ENCODE measurements at regions not wholly inside any gene's neighbourhood (a gene's known extent, or its start where the extent isn't known, plus 50 kb on each side); places are given as distances from the start of the nearest gene placed in this dataset.

DNA sequence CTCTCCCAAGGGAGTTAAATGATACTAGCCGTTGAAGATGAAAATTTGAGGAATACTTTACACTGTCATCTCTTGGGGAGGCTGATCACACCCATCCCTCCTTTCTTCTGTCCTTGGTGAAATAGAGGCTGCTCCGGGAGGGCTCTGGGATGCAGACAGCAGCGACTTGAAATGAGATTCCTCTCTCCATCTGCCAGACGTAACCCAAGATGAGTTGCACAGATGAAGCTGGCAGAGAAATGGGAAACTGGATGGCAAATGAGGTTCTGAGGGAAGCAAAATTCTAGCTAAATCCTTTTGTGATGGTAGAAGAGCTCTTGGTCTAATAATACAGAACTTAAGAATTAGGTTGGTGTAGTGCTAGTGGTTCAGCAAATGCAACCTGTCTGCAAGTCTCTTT is 201.4 kb downstream of the AASDH start:
- no peak overlapping the region for H2AFZ ChIP-seq (ENCODE audit: low read length)
- no peaks in the 10 kb centered on the region for H3K23me2 ChIP-seq (ENCODE audit: low read depth, low read length)
- no peaks in the 10 kb centered on the region; a peak in 1 of 4 replicates for H3K9me3 ChIP-seq (ENCODE audit: insufficient read depth in 2 of 2, low read depth in 1 of 2, low read length in 1 of 2)
- no peak overlapping the region for H4K8ac ChIP-seq (ENCODE audit: extremely low read depth, insufficient read depth, low read length)
- no peak overlapping the region for H2BK15ac ChIP-seq (ENCODE audit: low read length)
- peaks cover 0 to 4% of the 10 kb centered on the region in 2 experiments for H4K20me1 ChIP-seq (replicated peaks in 1 of 2; ENCODE audit: control insufficient read depth in 1 of 2, insufficient read depth in 2 of 2, low read length in 2 of 2)
- H3K4me1 ChIP-seq (replicated peaks in 1 of 4; ENCODE audit: control insufficient read depth in 3 of 4, insufficient read depth in 4 of 4, low read length in 3 of 4) = peaks cover 0 to 7% (median 2%) of the 10 kb centered on the region in 4 experiments; a peak in 4 of 7 replicates
- H2BK5ac ChIP-seq (ENCODE audit: low read depth, low read length) = no peak overlapping the region
- no peak overlapping the region for H3K14ac ChIP-seq (ENCODE audit: insufficient read length)
- H3K79me2 ChIP-seq (ENCODE audit: control insufficient read depth in 1 of 2, insufficient read depth in 2 of 2, low read length in 2 of 2) = no peaks in the 10 kb centered on the region
- no peak overlapping the region for H2AK5ac ChIP-seq (ENCODE audit: low read depth, low read length)
- no peaks in the 10 kb centered on the region for H3K79me1 ChIP-seq (ENCODE audit: low read depth, low read length)
- 95% methylated on average over 4 of the region's 4 CpGs; no CpG with 5 or more reads in 1 of the 2 experiments for WGBS, 2 experiments (ENCODE audit: extremely low coverage in 1 of 2, insufficient coverage in 1 of 2, insufficient read length in 1 of 2, insufficient replicate concordance in 2 of 2, low coverage in 1 of 2, low lambda C conversion rate in 2 of 2, missing lambda C conversion rate in 1 of 2)
- no peaks in the 10 kb centered on the region; a peak in 2 of 8 replicates for H3K36me3 ChIP-seq (ENCODE audit: control insufficient read depth in 2 of 4, insufficient read depth in 4 of 4, low read length in 3 of 4)
- no peak overlapping the region for H2BK12ac ChIP-seq (ENCODE audit: low read depth, low read length)
- no peak overlapping the region for H3K56ac ChIP-seq (replicated peaks; ENCODE audit: insufficient read length, low read depth, low read length)
- H3K4ac ChIP-seq (replicated peaks; ENCODE audit: insufficient read length, low read depth, low read length) = no peak overlapping the region
- ChIA-PET POLR2A (ENCODE audit: partially characterized antibody) (no interaction called here), CTCF (ENCODE audit: partially characterized antibody) (interaction anchor here (1.2 to 1.5 kb wide), 3 partner anchors 15 to 77 kb away, joined by 3 to 4 read pairs (median 4); no protein-coding TSS in a partner anchor)
- H3K27ac ChIP-seq (ENCODE audit: low read depth, low read length) = no peak overlapping the region
- no peak overlapping the region for H3K9ac ChIP-seq (replicated peaks in 1 of 4; ENCODE audit: extremely low read depth in 1 of 4, low read depth in 3 of 4, low read length in 3 of 4)
- H2BK120ac ChIP-seq (replicated peaks; ENCODE audit: low read depth, low read length) = no peak overlapping the region
- no peak overlapping the region for H3K4me3 ChIP-seq (ENCODE audit: extremely low read depth in 1 of 4, insufficient read depth in 2 of 4, low read depth in 3 of 4, low read length in 4 of 4)
- no peaks in the 10 kb centered on the region for H3K27me3 ChIP-seq (replicated peaks in 1 of 4; ENCODE audit: control insufficient read depth in 3 of 4, extremely low read depth in 1 of 4, insufficient read depth in 3 of 4, low read length in 3 of 4)
- H2BK20ac ChIP-seq (ENCODE audit: low read length) = no peak overlapping the region
- H3K4me2 ChIP-seq (ENCODE audit: insufficient read depth in 1 of 2, low read depth in 2 of 2, low read length in 2 of 2) = no peak overlapping the region
- DNase-seq (ENCODE audit: low read depth in 1 of 2, low spot score in 2 of 2) (no peak), FAIRE-seq (no peak)
- H4K5ac ChIP-seq (ENCODE audit: insufficient read length, low read depth, low read length) = no peak overlapping the region
- H3K23ac ChIP-seq (ENCODE audit: insufficient read length) = no peak overlapping the region
- no peak overlapping the region for H4K91ac ChIP-seq (replicated peaks; ENCODE audit: insufficient read length, low read length)
- H3K18ac ChIP-seq (ENCODE audit: extremely low read depth, low read length) = no peak overlapping the region
- TF ChIP-seq GABPA (IDR thresholded peaks at IDR 0.05; ENCODE audit: borderline replicate concordance, insufficient read depth, low read length) = no peak
- TF ChIP-seq POU5F1 (IDR thresholded peaks at IDR 0.05; ENCODE audit: low read depth, low read length) = no peak
- TF ChIP-seq HDAC6 (IDR thresholded peaks at IDR 0.05; ENCODE audit: low read depth, low read length) = no peak
- TF ChIP-seq POLR2A (IDR thresholded peaks at IDR 0.05; ENCODE audit: control extremely low read depth in 1 of 2, low read depth in 2 of 2, low read length in 2 of 2) = no peak
- TF ChIP-seq, protein P1, sequence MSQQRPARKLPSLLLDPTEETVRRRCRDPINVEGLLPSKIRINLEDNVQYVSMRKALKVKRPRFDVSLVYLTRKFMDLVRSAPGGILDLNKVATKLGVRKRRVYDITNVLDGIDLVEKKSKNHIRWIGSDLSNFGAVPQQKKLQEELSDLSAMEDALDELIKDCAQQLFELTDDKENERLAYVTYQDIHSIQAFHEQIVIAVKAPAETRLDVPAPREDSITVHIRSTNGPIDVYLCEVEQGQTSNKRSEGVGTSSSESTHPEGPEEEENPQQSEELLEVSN (IDR thresholded peaks at IDR 0.05) = no peak
- TF ChIP-seq TAF7 (optimal IDR thresholded peaks at IDR 0.05; ENCODE audit: borderline replicate concordance, low read depth, low read length) = no peak
